A549 (cell line): ENCODE measurements at regions not wholly inside any gene's neighbourhood (a gene's known extent, or its start where the extent isn't known, plus 50 kb on each side); places are given as distances from the start of the nearest gene placed in this dataset.

Experiments used
- ATAC-seq, 2 experiments: fragments of 200-7000 bp in 1 of 2; fragments of >200 bp in 1 of 2; cut with Nextera tagmentation in 1 of 2; cut with Tn5 transposase in 1 of 2; 3 replicates each; pipeline versions ENCODE4 v1.8.0 to v1.9.1; 2018 to 2020; ENCODE audit warnings: mild to moderate bottlenecking in 1 of 2, moderate library complexity in 1 of 2
- CTCF ChIA-PET: fragments of 300-600 bp; sonication (Branson Sonifier 250); formaldehyde crosslinking; extraction: SDS; loops from one replicate; lab custom pipeline; 2021; ENCODE audit warnings: antibody characterized with exemption, inconsistent platforms; lab: Yijun Ruan, JAX
- POLR2A ChIA-PET: fragments of 350-600 bp; formaldehyde crosslinking; extraction: SDS; loops from one replicate; lab custom pipeline; 2021; ENCODE audit warnings: antibody characterized with exemption, inconsistent platforms; lab: Yijun Ruan, JAX
- DNase-seq, 2 experiments: peaks; one replicate each; pipeline versions ENCODE4 v3.0.0 to v3.0.0-alpha.2; 2011 to 2016; ENCODE audit warnings: low read depth in 1 of 2, low spot score in 1 of 2
- FAIRE-seq: peaks from 2 replicates; lab custom pipeline; 2011; peaks lifted over from hg19 to GRCh38; lab: Jason Lieb, UNC
- H3K27ac ChIP-seq, 2 experiments: fragments of >200 bp; sonication (Bioruptor Twin); formaldehyde crosslinking; 3 replicates each; pipeline ENCODE4 v1.5.1; 2016 to 2017
- H3K4me1 ChIP-seq: fragments of >200 bp; sonication (Bioruptor Twin); formaldehyde crosslinking; 3 replicates; pipeline ENCODE4 v1.6.1; 2016
- H3K4me2 ChIP-seq: fragments of >200 bp; sonication (Bioruptor Twin); formaldehyde crosslinking; 3 replicates; pipeline ENCODE4 v1.6.1; 2016
- H3K4me3 ChIP-seq: fragments of >200 bp; sonication (Bioruptor Twin); formaldehyde crosslinking; 3 replicates; pipeline ENCODE4 v1.5.1; 2016
- H3K9me3 ChIP-seq: fragments of >200 bp; sonication (Bioruptor Twin); formaldehyde crosslinking; 3 replicates; pipeline ENCODE4 v1.6.1; 2016
- CBX8 ChIP-seq: fragments of 200-600 bp; sonication (generic); IDR thresholded peaks from 2 replicates; pipeline ENCODE4 v1.6.1; 2016
- CHD2 ChIP-seq: fragments of 150-350 bp; IDR thresholded peaks from 2 replicates; pipeline ENCODE4 v1.6.1; 2014; ENCODE audit warnings: low read length; ENCODE audit not compliant: partially characterized antibody
- EHMT2 ChIP-seq: fragments of 200-600 bp; sonication (generic); IDR thresholded peaks from 2 replicates; pipeline ENCODE4 v1.6.1; 2016; ENCODE audit warnings: antibody characterized with exemption, low read depth, mild to moderate bottlenecking, moderate library complexity
- FOXS1 ChIP-seq: fragments of 250-450 bp; sonication (Bioruptor Pico); IDR thresholded peaks from 2 replicates; pipeline ENCODE4 v1.5.0; 2020; ENCODE audit warnings: mild to moderate bottlenecking, moderate library complexity
- HES2 ChIP-seq: fragments of >200 bp; sonication (Bioruptor Twin); formaldehyde crosslinking; IDR thresholded peaks from 2 replicates; pipeline ENCODE4 v1.6.1; 2016
- HEYL ChIP-seq: fragments of 250-450 bp; sonication (Bioruptor Pico); IDR thresholded peaks from 2 replicates; pipeline ENCODE4 v1.8.0; 2021; ENCODE audit warnings: mild to moderate bottlenecking, moderate library complexity
- JUN ChIP-seq, 2 experiments: fragments of >200 bp; sonication (Bioruptor Twin); formaldehyde crosslinking; IDR thresholded peaks; 2 replicates in 1 of 2; 3 replicates in 1 of 2; pipeline ENCODE4 v1.6.1; 2016 to 2017
- JUNB ChIP-seq: fragments of >200 bp; sonication (Bioruptor Twin); formaldehyde crosslinking; IDR thresholded peaks from 2 replicates; pipeline ENCODE4 v1.6.1; 2016
- KDM1A ChIP-seq: fragments of 200-600 bp; sonication (generic); IDR thresholded peaks from 2 replicates; pipeline ENCODE4 v1.6.1; 2016; ENCODE audit warnings: low read depth, mild to moderate bottlenecking
- MAFK ChIP-seq: fragments of 450-650 bp; IDR thresholded peaks from 2 replicates; pipeline ENCODE4 v1.6.1; 2014; ENCODE audit not compliant: partially characterized antibody
- NFE2L2 ChIP-seq: fragments of 150-350 bp; conservative IDR thresholded peaks from 2 replicates; pipeline ENCODE4 v1.6.1; 2014; ENCODE audit warnings: low read length
- NR3C1 ChIP-seq: fragments of >200 bp; sonication (Bioruptor Twin); formaldehyde crosslinking; IDR thresholded peaks from 3 replicates; pipeline ENCODE4 v1.6.1; 2017
- PHF8 ChIP-seq: fragments of 200-600 bp; sonication (generic); IDR thresholded peaks from 2 replicates; pipeline ENCODE4 v1.6.1; 2016; ENCODE audit warnings: low read depth, mild to moderate bottlenecking, antibody characterized with exemption, moderate library complexity, borderline replicate concordance
- POLR2A ChIP-seq: IDR thresholded peaks from 2 replicates; pipeline ENCODE4 v1.6.1; 2012; ENCODE audit warnings: mild to moderate bottlenecking, low read length
- RAD21 ChIP-seq, 2 experiments: fragments of >200 bp in 1 of 2; sonication (Bioruptor Twin) in 1 of 2; formaldehyde crosslinking in 1 of 2; IDR thresholded peaks in 1 of 2; conservative IDR thresholded peaks in 1 of 2; 2 replicates in 1 of 2; 3 replicates in 1 of 2; pipeline ENCODE4 v1.6.1; 2012 to 2018; ENCODE audit warnings: inconsistent platforms in 1 of 2
- RARB ChIP-seq: fragments of 250-450 bp; sonication (Bioruptor Pico); IDR thresholded peaks from 2 replicates; pipeline ENCODE4 v1.8.0; 2021; ENCODE audit warnings: mild to moderate bottlenecking, moderate library complexity
- SREBF2 ChIP-seq: fragments of 450-650 bp; IDR thresholded peaks from 2 replicates; pipeline ENCODE4 v1.6.1; 2014; ENCODE audit warnings: mild to moderate bottlenecking, moderate library complexity
- USF2 ChIP-seq: fragments of 450-650 bp; IDR thresholded peaks from 2 replicates; pipeline ENCODE4 v1.6.1; 2014; ENCODE audit warnings: antibody characterized with exemption
- ZC3H11A ChIP-seq: fragments of 450-650 bp; IDR thresholded peaks from 2 replicates; pipeline ENCODE4 v1.6.1; 2014; ENCODE audit warnings: antibody characterized with exemption, mild to moderate bottlenecking
- ZSCAN20 ChIP-seq: fragments of 250-450 bp; sonication (Bioruptor Pico); IDR thresholded peaks from 2 replicates; pipeline ENCODE4 v1.8.0; 2022; ENCODE audit warnings: mild to moderate bottlenecking, moderate library complexity
- WGBS: methylation state at CpG from one replicate; pipeline ENCODE4 v1.1.6; 2017; ENCODE audit errors: missing lambda C conversion rate; 5-methylcytosine and 5-hydroxymethylcytosine counted together
- TF ChIP-seq, protein P1 (sequence below): fragments of 150-350 bp; IDR thresholded peaks from 2 replicates; pipeline ENCODE4 v1.6.1; 2014; ENCODE audit warnings: low read depth, mild to moderate bottlenecking, low read length
- TF ChIP-seq, protein P2 (sequence below): IDR thresholded peaks from 2 replicates; pipeline ENCODE4 v1.6.1; 2012

- no peak overlapping the region for H3K4me2 ChIP-seq
- DNase-seq, result no peak
- TF ChIP-seq RAD21 (conservative IDR thresholded peaks at IDR 0.05 in 1 of 2, IDR thresholded peaks at IDR 0.05 in 1 of 2) (no peak), HEYL (CRISPR knock-in tag) (no peak), FOXS1 (no peak), HES2 (no peak), EHMT2 (no peak), POLR2A (no peak), RARB (CRISPR knock-in tag) (no peak), SREBF2 (no peak), JUNB (no peak)
- TF ChIP-seq, protein P1, sequence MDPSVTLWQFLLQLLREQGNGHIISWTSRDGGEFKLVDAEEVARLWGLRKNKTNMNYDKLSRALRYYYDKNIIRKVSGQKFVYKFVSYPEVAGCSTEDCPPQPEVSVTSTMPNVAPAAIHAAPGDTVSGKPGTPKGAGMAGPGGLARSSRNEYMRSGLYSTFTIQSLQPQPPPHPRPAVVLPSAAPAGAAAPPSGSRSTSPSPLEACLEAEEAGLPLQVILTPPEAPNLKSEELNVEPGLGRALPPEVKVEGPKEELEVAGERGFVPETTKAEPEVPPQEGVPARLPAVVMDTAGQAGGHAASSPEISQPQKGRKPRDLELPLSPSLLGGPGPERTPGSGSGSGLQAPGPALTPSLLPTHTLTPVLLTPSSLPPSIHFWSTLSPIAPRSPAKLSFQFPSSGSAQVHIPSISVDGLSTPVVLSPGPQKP, result no peak
- TF ChIP-seq, protein P2, sequence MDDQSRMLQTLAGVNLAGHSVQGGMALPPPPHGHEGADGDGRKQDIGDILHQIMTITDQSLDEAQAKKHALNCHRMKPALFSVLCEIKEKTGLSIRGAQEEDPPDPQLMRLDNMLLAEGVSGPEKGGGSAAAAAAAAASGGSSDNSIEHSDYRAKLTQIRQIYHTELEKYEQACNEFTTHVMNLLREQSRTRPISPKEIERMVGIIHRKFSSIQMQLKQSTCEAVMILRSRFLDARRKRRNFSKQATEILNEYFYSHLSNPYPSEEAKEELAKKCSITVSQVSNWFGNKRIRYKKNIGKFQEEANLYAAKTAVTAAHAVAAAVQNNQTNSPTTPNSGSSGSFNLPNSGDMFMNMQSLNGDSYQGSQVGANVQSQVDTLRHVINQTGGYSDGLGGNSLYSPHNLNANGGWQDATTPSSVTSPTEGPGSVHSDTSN, result no peak
- WGBS, result 43% methylated on average over 5 of the region's 5 CpGs
- no peak overlapping the region for H3K4me3 ChIP-seq
- FAIRE-seq, result no peak
- ChIA-PET CTCF (no interaction called here), POLR2A (no interaction called here)
- no peaks in the 10 kb centered on the region for H3K4me1 ChIP-seq
- ATAC-seq, result no peak
- no peak overlapping the region for H3K27ac ChIP-seq
- H3K9me3 ChIP-seq, result no peaks in the 10 kb centered on the region
These were observed 789.4 kb downstream of the RPA4 start for GRCh38 chrX:97673135-97673534.

- TF ChIP-seq HES2, result no peak
- TF ChIP-seq, protein P2, result no peak
- no peak for TF ChIP-seq CBX8
- no peak for TF ChIP-seq FOXS1
- no peak for TF ChIP-seq RAD21 (conservative IDR thresholded peaks at IDR 0.05 in 1 of 2, IDR thresholded peaks at IDR 0.05 in 1 of 2)
- no peak for TF ChIP-seq NR3C1
- no peak for TF ChIP-seq EHMT2
- no peak for TF ChIP-seq ZC3H11A
- no peak for TF ChIP-seq NFE2L2
- TF ChIP-seq PHF8, result no peak
- TF ChIP-seq MAFK, result no peak
- TF ChIP-seq CHD2, result no peak
- no peak for TF ChIP-seq RARB (CRISPR knock-in tag)
- TF ChIP-seq JUN (IDR thresholded peaks at IDR 0.05), result no peak
- TF ChIP-seq USF2, result no peak
- TF ChIP-seq ZSCAN20 (CRISPR knock-in tag), result no peak
- TF ChIP-seq KDM1A, result no peak
- FAIRE-seq, result no peak
- ATAC-seq, result no peak
- CTCF ChIA-PET, result no interaction called here
- POLR2A ChIA-PET, result no interaction called here
- Histone ChIP-seq H3K4me2 (no peak overlapping the region), H3K27ac (no peak overlapping the region), H3K4me1 (no peaks in the 10 kb centered on the region), H3K9me3 (no peaks in the 10 kb centered on the region), H3K4me3 (no peak overlapping the region)
- WGBS, result 100% methylated on average over 1 of the region's 3 CpGs
- no peak for DNase-seq
These were observed 799.5 kb downstream of the RPA4 start for GRCh38 chrX:97682991-97683840.
